ENCODE measurements at regions not wholly inside any gene's neighbourhood (a gene's known extent, or its start where the extent isn't known, plus 50 kb on each side); places are given as distances from the start of the nearest gene placed in this dataset.
"Not testable (repeated sequence)": the region's sequence is repeated elsewhere in the genome, so short reads cannot be mapped to it uniquely, and the experiment has no call there.

DNA sequence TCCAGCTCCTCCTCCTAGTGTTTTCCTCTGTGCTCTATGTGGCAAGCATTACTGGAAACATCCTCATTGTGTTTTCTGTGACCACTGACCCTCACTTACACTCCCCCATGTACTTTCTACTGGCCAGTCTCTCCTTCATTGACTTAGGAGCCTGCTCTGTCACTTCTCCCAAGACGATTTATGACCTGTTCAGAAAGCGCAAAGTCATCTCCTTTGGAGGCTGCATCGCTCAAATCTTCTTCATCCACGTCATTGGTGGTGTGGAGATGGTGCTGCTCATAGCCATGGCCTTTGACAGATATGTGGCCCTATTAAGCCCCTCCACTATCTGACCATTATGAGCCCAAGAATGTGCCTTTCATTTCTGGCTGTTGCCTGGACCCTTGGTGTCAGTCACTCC is 64.0 kb downstream of the OR4F15 start:
- intact Hi-C loops (cut with DNase I; ENCODE audit: low total_unique reads); H3K4me3 ChIP-seq; DNase-seq (ENCODE audit: low spot score in 2 of 2); H3K27ac ChIP-seq; H3K36me3 ChIP-seq; H3K4me1 ChIP-seq; H3K27me3 ChIP-seq; H3K9me3 ChIP-seq: not testable (repeated sequence)

DNA sequence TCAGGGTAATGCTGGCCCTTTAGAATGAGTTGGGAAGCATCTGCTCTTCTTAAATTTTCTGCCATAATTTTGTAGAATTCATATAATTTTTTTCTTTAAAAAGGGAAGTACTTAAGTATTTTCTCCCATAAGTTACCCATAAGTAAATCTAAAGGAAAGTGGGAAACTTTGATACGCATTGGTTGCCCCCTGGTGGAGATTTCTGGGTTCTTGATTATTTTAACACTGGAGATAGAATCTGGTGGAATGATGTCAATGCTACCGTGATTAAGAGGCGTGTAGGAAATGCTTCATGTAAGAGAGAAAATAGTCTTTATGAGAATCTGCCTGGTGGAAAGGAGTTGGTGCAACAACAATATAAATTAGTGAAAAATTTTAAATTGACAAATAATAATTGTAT is 65.6 kb downstream of the OR4F15 start:
- H3K9me3 ChIP-seq; H3K36me3 ChIP-seq; H3K27me3 ChIP-seq; H3K4me1 ChIP-seq; H3K4me3 ChIP-seq; H3K27ac ChIP-seq; DNase-seq (ENCODE audit: low spot score in 2 of 2); intact Hi-C loops (cut with DNase I; ENCODE audit: low total_unique reads): not testable (repeated sequence)

DNA sequence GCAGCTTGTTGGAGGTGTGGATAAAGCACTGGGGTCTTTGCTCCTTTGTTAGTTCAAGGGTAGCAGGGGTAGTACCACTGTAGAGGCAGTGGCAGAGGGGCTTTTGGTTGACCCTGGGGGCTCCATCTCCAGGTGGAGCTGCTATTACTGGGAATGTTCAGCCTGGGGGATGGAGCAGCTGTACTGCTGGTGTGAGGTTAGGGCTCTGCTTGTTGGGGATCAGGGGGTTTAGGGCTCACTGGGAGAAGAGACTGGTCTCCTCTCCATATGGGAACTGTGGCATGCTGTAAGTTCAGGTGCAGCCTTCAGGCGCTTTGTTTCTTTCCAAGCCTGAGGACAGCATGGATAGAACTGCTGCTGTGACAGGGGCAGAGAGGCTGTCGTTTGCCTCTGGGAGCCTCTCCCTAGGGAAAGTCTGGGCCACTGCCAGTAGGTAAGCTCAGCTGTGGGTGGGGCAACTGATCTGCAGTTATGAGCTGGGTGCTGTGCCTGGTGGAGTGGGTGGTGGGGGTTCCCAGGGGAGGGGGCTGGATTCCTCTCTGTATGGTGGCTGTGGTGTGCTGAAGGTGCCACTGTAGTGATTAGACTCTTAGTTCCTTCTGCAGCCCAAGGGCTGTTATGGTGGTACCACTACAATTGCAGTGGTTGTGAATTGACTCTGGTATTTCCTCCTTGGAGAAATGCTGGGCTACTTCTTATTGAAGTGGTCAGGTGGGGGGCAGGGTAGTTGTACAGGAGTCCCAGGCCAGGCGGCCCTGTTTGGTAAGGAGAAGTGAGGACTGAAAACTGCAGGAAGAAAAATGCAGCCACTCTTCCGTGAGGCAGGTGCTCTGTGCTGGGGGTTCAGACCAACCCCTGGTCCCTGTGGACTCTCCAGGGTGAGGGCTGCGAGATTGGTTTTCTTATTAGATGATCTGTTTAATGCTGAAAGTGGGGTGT is 100.6 kb downstream of the OR4F15 start:
- H3K4me3 ChIP-seq; H3K27ac ChIP-seq; DNase-seq (ENCODE audit: low spot score in 2 of 2); H3K4me1 ChIP-seq; intact Hi-C loops (cut with DNase I; ENCODE audit: low total_unique reads); H3K36me3 ChIP-seq; H3K27me3 ChIP-seq; H3K9me3 ChIP-seq: not testable (repeated sequence)

DNA sequence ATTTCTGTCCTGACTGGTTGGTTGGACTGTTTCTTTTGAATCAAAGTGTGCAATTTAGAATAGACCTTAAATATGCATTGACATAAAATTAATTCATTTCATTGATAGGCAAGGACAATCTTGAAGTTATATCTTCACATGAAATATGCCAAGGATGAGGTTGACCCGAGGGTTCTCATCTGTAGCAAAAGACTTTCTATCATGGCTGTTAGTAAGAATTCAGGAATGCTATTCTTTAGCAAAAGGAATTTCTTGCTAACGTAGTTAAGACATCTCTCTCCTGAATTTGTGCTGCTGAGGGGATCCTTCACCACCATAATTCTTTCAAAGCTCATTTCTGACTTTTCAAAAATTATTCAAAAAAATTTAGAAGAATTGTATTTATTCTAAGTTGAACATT is 112.6 kb downstream of the OR4F15 start:
- H3K36me3 ChIP-seq; H3K27me3 ChIP-seq; H3K4me3 ChIP-seq; DNase-seq (ENCODE audit: low spot score in 2 of 2); H3K27ac ChIP-seq; H3K9me3 ChIP-seq; intact Hi-C loops (cut with DNase I; ENCODE audit: low total_unique reads); H3K4me1 ChIP-seq: not testable (repeated sequence)

DNA sequence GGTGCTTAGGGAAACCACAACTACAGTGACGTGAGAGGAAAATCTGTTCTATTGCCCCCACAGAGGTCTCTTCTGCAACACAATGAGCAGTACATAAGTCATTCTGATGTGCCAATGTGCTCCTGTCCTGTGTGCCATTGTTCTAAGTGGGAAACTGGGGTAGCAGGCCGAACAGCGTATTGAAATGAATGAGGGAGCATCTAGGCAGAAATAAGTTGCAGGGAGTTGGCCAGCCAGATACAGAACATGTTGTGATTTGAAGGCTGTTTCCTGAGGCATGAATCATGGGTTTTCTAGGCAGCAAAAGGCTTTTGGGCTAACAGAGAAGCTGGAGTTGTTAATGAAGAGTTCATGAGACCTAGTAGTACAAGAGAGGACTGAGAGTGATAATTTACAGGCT is 122.5 kb downstream of the OR4F15 start:
- H3K27ac ChIP-seq; H3K4me3 ChIP-seq; H3K9me3 ChIP-seq; H3K27me3 ChIP-seq; DNase-seq (ENCODE audit: low spot score in 2 of 2); H3K36me3 ChIP-seq; intact Hi-C loops (cut with DNase I; ENCODE audit: low total_unique reads); H3K4me1 ChIP-seq: not testable (repeated sequence)

DNA sequence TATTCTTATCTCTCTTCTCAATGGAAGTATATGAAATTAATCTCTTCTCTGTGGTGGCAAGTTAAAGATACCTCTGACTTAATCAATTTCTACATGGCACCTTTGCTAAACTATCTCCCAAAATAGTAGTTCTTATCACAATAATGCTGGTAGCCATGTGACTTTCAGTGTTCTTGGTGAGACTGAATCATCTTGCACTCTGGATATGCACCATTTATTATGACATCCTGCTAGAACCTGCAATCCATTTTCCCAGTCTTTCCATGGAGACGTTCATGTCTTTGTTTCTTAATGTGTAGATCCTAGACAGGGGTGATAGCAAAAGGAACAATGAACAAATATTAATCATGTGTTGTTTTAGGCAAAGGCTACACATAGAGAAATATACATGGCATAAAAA is 125.4 kb downstream of the OR4F15 start:
- H3K4me3 ChIP-seq; H3K9me3 ChIP-seq; intact Hi-C loops (cut with DNase I; ENCODE audit: low total_unique reads); H3K36me3 ChIP-seq; H3K27me3 ChIP-seq; H3K4me1 ChIP-seq; H3K27ac ChIP-seq; DNase-seq (ENCODE audit: low spot score in 2 of 2): not testable (repeated sequence)

DNA sequence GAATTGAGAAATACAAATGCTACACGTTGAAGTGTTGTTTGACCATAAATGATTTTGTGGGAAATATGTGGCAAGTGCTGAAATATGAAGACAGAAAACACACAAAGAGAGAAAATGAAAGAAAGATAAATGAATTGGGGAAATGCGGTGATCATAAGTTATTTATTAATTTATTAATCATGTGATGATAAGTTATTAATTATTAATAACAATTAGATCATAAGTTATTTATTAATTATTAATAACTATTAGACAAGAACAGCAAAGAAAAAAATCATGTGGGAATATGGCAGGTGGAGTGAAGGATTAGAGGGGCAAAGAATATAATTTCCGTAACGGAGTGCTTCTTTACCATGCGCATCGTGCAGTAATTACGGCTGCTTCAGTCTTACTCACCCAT is 126.6 kb downstream of the OR4F15 start:
- H3K36me3 ChIP-seq; H3K9me3 ChIP-seq; intact Hi-C loops (cut with DNase I; ENCODE audit: low total_unique reads); DNase-seq (ENCODE audit: low spot score in 2 of 2); H3K4me3 ChIP-seq; H3K27me3 ChIP-seq; H3K4me1 ChIP-seq; H3K27ac ChIP-seq: not testable (repeated sequence)

DNA sequence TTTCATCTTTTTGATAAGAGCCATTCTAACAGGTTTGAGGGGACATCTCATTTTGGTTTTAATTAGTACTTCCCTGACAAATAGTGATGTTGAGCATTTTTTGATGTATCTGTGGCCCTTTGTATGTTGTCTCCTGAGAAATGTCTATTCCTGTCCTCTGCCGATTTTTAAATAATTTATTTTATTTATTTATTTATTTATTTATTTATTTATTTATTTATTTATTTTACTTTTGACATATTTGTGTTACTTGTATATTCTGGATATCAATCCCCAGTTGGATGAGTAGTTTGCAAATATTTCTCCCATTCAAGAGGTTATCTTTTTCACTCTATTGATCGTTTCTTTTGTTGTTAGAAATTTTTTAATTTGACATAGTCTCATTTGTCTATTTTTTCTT is 133.9 kb downstream of the OR4F15 start:
- H3K36me3 ChIP-seq; H3K4me3 ChIP-seq; DNase-seq (ENCODE audit: low spot score in 2 of 2); intact Hi-C loops (cut with DNase I; ENCODE audit: low total_unique reads); H3K27ac ChIP-seq; H3K4me1 ChIP-seq; H3K9me3 ChIP-seq; H3K27me3 ChIP-seq: not testable (repeated sequence)

DNA sequence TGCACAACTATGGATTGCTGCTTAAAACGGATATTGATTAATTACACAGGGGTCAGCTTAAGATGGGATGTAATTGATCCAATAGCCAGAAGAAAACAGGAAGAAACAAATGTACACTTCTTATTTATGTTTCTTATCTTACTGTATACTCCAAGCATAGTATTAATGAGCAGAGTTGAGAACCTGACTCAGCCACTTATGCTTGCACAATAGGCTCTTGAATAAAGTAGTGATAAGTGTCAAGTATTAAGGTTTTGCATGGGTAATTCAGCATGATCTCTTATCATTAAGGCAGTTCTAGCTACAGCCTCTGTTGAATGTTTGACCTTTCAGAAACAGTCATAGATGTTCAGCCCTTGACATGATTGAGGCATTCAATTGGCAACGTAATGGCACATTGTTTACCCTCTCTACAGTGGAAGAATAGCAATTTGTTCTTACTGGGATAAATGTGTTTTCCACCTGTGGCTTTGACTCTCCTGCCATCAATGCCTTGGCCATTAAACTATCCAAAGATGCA is 136.5 kb downstream of the OR4F15 start:
- DNase-seq (ENCODE audit: low spot score in 2 of 2); H3K4me1 ChIP-seq; H3K27me3 ChIP-seq; H3K4me3 ChIP-seq; intact Hi-C loops (cut with DNase I; ENCODE audit: low total_unique reads); H3K9me3 ChIP-seq; H3K27ac ChIP-seq; H3K36me3 ChIP-seq: not testable (repeated sequence)

DNA sequence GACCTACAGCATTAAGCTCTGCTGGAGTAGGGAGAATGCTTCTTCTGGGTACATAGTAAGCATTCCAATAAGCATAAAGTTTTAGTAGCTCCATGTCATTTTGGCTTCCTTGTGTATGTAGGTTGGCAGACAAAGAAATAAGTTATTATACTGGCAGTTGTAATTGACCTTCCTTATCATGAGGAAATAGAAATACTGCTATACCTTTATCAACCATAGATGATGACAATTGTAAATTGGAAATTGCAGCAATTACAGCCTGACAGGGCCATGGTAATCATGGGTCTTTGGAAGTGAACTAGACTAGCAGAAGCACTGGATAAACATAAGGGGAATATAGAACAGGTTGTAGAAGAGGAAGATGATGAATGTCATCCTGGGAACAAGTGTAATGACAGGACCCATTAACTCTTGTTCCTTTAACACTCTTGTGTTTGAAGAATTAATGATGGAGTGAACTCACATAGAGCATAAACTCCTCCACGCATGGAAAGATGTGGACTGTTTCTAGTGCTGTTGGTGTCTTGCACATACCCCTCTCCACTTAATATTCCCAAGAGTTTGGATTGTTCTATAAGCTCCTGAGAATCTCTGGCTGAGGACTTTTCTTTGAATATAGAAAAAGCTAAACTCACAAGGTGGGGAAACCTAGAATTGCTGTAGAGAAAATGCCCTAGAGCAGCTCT is 137.5 kb downstream of the OR4F15 start:
- H3K9me3 ChIP-seq; H3K4me1 ChIP-seq; DNase-seq (ENCODE audit: low spot score in 2 of 2); H3K4me3 ChIP-seq; H3K27ac ChIP-seq; intact Hi-C loops (cut with DNase I; ENCODE audit: low total_unique reads); H3K27me3 ChIP-seq; H3K36me3 ChIP-seq: not testable (repeated sequence)

DNA sequence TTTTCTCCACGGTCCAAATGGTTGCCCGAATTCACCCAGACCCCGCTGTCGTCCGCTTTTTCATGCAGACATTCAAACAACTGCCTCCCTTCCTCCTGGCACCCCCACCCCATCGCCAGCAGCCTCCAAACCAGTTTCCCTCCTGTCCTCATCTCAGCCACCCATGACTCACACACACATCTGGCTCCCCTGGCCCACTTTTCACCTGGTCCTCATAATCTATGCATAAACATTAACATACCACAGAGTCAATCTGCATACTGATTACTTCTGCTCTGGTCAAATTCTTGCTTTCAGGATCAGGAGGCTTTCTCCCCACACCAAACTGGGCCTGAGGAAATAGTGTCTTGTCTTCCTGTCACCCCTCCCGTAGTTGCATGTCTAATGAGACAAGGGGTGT is 142.0 kb downstream of the OR4F15 start:
- DNase-seq (ENCODE audit: low spot score in 2 of 2); intact Hi-C loops (cut with DNase I; ENCODE audit: low total_unique reads); H3K4me1 ChIP-seq; H3K9me3 ChIP-seq; H3K36me3 ChIP-seq; H3K27me3 ChIP-seq; H3K4me3 ChIP-seq; H3K27ac ChIP-seq: not testable (repeated sequence)
